ENCODE measurements at regions not wholly inside any gene's neighbourhood (a gene's known extent, or its start where the extent isn't known, plus 50 kb on each side); places are given as distances from the start of the nearest gene placed in this dataset.

- Histone ChIP-seq H3K4me2 (ENCODE audit: low read length) (no peak overlapping the region), H4K20me1 (ENCODE audit: insufficient read depth) (no peaks in the 10 kb centered on the region; the same call in 1 of the 2 replicates), H2AFZ (ENCODE audit: low read depth, low read length, poor library complexity, severe bottlenecking) (no peak overlapping the region), H3K36me3 (ENCODE audit: control insufficient read depth in 1 of 2, insufficient read depth in 2 of 2, low read length in 2 of 2) (no peaks in the 10 kb centered on the region), H3K79me2 (ENCODE audit: insufficient read depth, low read length) (no peaks in the 10 kb centered on the region), H3K27me3 (ENCODE audit: insufficient read depth, low read length) (no peaks in the 10 kb centered on the region), H3K4me3 (replicated peaks in 1 of 2; ENCODE audit: low read depth in 1 of 2, low read length in 2 of 2) (no peak overlapping the region), H3K4me1 (ENCODE audit: control insufficient read depth in 1 of 2, insufficient read depth in 2 of 2, low read length in 2 of 2) (no peaks in the 10 kb centered on the region), H3K9me2 (ENCODE audit: insufficient read depth) (no peaks in the 10 kb centered on the region), H3K9me3 (ENCODE audit: control insufficient read depth in 1 of 2, insufficient read depth in 1 of 2, low read depth in 1 of 2, low read length in 2 of 2) (no peaks in the 10 kb centered on the region), H3K27ac (ENCODE audit: low read depth, low read length) (no peak overlapping the region), H3K9ac (ENCODE audit: low read length) (no peak overlapping the region)
- ChIA-PET RAD21 (ENCODE audit: low non-redundant PET in 1 of 2, low total read pairs in 2 of 2, uncharacterized antibody in 2 of 2, unreplicated experiment in 2 of 2) (no interaction called here), CTCF (no interaction called here), POLR2A (no interaction called here)
- intact Hi-C loops (cut with micrococcal nuclease), result no loop called here
- DNase-seq (ENCODE audit: low read depth, low spot score), result no peak
- TF ChIP-seq SRF (IDR thresholded peaks at IDR 0.05; ENCODE audit: low read depth) (no peak), MAX (IDR thresholded peaks at IDR 0.05) (no peak), TCF7L2 (IDR thresholded peaks at IDR 0.05; ENCODE audit: borderline replicate concordance, extremely low read depth, insufficient read depth, insufficient read length) (no peak), ZBTB33 (IDR thresholded peaks at IDR 0.05; ENCODE audit: extremely low read depth, insufficient replicate concordance, low read length) (no peak), CEBPB (IDR thresholded peaks at IDR 0.05; ENCODE audit: low read depth) (no peak), ZNF274 (IDR thresholded peaks at IDR 0.05; ENCODE audit: low read depth, low read length) (no peak), CBX3 (IDR thresholded peaks at IDR 0.05; ENCODE audit: low read depth) (no peak), POLR2A (IDR thresholded peaks at IDR 0.05; ENCODE audit: borderline replicate concordance, extremely low read depth, insufficient read depth, insufficient read length) (no peak), CTCF (IDR thresholded peaks at IDR 0.05 in 2 of 3, conservative IDR thresholded peaks at IDR 0.05 in 1 of 3; ENCODE audit: borderline replicate concordance in 1 of 3, insufficient read depth in 1 of 3, low read depth in 2 of 3, low read length in 2 of 3) (no peak)
- ATAC-seq, result no peak
- BruUV-seq (replicated peaks), result no TSS peak
Observed at GRCh38 chr10:44635176-44635575, 250.3 kb upstream of the CXCL12 start.

Data from HCT116 (cell line).